HG03457 (cell line): ENCODE measurements at regions not wholly inside any gene's neighbourhood (a gene's known extent, or its start where the extent isn't known, plus 50 kb on each side); places are given as distances from the start of the nearest gene placed in this dataset.

Experiments used
- ATAC-seq: cut with Tn5 transposase; IDR thresholded peaks from one replicate; pipeline ENCODE4 v1.9.1; 2021; ENCODE audit warnings: moderate number of reproducible peaks; ENCODE audit not compliant: unreplicated experiment

DNA sequence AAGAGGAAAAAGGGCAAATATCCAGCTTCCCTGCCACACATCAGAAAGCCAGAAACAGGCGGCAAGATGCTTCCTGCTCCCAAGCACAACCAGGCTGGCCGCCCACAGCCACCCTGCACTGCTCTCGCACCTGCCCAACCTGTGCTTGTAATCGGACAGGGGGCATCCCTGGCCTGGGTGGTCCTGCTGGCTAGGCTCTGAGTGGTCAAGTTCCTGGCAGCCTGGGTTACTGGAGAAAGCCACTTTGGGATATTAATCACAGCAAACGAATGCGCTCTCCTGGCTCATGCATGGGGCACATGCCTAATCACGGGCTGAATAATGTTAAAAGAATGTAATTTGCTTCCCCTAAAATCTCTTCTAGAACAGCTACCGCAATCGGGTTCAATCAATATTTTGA lies 442.4 kb downstream of the MCTP2 start:
- no peak for ATAC-seq

DNA sequence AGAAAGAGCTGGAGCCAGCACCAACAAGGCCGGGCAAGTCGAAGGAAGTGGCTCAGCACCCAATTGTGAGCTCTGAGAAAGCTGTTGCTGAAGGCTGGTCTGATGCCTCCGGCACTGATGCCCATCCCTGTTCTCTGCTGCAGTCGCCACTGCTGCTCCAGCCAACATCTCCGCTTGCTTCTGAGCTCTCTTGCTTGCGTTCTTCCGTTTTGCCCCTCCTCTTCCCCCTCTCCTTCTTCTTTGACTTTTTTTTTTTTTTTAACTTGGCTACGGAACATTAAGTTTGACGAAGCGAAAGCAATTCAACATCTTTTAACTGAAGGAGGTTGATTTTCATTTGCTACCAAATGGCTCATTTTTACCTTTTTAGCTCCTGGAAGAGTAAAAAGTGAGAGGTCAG lies 442.9 kb downstream of the MCTP2 start:
- ATAC-seq = no peak

DNA sequence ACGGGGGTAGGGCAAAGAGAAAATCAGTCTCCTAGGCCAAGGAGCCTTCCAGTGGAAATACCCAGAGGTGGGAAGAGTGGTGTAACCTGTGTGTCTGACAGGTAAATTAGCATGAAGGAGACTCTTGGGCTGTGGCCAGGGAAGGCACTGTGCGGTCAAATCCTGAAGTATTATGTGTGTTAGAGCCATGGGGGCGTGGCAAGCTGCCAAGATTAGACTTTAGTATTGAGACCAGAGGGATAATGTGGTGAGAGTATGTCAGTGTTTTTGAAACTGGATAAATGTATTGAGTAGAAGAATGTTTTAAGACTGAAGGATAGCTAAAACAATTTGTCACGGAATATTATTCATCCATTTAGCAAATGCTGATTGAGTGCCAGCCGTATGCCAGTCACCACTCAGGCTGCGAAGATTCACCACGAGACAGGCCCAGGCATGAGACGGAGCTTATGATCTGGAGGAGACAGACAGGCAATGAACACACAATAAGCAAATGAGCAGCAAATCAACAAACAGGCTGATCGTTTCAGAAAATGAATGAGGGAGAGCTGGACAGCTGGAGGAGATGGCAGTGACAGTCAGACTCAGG lies 445.9 kb downstream of the MCTP2 start:
- ATAC-seq = no peak

DNA sequence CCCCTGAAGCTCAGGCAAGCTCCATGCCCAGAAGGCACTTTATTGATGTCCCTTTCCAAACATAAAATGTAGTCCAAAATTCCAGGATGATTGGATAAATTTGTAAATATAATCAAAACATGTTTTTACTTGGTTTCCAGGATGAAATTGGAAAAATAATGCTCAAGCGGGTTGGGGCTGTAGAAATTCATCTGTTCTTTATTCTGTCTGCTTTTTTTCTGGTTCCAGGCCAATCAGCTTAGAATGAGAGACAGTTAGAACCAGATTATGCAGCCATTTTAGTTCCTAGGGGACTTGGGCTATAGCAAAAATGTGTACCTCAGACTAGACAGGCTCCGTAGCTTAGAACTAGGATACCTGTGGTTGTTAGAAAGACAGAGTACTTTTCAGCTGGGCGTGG lies 450.8 kb downstream of the MCTP2 start:
- ATAC-seq = no peak

DNA sequence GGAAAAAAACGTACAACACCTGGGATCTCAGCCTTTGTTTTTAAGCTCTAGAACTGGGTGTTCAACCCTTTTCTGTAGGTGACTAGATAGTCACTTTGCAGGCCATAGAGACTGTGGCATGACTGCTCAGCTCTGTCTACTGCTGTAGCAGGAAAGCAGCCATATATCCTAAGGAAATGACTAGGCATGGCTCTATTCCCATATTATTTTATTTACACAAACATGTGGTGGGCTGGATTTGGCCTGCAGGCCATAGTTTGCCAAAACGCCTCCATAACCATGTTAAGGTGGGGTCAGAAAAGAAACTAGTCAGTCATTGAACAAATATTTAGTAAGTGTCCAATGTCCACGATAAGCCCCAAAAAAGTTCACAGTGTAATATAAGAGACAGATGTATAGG lies 452.5 kb downstream of the MCTP2 start:
- ATAC-seq = no peak

DNA sequence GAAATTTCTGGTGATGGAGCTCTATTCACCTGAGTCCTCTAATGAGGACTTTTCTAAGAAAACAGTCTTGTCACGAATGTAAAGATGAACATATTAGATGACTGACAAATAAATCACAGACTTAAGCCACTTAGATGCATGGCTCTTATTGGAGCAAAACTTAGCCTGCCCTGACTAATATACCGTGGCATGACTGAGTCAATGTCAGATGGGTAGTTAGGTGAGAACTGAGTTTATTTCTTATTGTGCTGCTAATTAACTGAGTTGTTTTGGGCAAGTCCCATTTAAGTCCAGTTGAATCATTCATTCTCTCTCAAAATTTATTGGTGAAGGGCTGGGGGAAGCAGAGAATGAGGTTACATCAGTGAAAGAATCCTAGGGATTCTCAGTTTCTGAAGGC lies 459.8 kb downstream of the MCTP2 start:
- no peak for ATAC-seq

DNA sequence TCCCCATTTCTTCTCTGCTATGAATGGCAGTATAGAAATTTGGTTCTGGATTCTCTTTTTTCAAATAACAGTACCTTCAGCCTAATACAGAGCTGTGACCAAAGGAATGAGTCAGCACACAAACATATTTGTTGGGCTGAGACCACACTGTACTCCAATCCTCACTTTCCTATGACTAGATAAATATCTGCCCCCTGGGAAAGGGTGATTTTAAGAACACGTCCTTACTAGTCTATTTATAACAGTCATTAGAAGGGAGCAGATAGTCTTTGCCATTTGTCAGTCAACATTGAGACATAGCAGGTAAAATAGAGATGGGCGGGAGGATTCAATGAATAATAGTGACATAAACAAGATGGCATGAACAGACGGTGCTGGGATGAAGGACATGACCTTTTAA lies 461.3 kb downstream of the MCTP2 start:
- no peak for ATAC-seq

DNA sequence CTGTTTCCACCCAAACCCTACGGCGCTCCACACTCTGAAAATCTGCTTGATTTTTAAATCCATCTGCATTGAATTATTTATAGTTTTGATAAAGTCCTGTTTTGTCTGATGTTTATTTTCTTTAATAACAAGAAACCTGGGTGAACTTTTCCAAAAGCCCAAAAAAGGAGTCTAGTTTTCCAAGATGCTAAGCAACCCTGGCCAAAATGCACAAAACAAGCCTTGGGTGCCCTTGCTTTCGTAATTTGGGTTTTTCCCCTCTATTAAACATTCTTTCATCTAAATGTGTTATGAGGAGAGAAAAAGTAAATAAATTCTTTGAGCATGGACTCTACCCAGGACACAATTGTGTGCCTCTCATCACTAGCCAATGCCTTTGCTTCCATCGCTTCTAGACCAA lies 468.9 kb downstream of the MCTP2 start:
- no peak for ATAC-seq

DNA sequence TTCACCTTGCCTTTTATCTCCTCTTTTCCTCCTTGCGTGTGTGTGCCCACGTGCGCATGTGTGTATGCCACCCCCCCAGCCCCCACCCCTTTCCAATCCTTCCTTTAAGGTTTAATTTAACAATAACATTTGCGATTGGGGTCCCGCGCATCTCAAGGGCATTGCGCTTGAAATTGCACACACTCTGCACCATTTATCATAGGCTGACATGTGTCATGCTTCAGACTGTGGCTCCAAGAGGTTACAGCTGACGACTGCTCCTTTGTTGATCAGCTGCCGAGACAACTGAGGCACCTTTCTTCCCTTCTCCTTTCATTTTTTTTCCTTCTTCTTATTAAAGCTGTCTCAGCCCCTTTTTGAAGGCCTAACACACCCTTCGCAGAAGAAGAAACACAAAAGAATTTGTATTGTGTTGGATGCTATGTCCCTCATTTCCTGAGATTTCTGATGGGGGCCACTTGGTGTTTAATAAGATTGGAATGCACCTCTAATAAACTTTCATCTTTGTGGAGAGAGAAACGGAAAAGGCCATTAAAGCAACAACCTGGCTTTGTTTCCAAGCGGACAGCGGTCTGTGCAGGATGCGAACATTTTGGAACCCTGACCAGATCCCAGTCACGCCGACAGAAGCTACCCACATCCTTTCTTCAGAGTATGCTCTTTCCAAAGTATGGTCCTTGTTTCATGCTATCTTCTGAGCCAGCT lies 470.1 kb downstream of the MCTP2 start:
- no peak for ATAC-seq

DNA sequence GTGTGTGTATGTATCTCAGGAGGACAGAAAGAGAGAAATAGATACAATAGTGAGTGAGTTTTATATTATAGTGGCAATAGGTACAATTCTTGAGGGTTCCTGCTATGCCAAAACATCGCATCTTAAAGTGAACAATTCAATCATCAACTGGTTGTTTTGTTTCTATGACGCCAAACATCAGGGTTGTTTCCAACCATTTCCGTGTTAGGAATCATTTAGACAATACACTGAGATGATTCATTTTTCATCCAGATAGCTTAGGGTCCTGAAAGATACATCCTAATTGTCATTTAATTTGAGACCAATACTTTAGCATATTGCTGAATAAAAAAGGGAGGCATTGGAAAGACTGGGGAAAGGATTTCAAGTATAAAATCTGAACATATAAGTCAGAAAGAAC lies 472.2 kb downstream of the MCTP2 start:
- ATAC-seq = no peak

DNA sequence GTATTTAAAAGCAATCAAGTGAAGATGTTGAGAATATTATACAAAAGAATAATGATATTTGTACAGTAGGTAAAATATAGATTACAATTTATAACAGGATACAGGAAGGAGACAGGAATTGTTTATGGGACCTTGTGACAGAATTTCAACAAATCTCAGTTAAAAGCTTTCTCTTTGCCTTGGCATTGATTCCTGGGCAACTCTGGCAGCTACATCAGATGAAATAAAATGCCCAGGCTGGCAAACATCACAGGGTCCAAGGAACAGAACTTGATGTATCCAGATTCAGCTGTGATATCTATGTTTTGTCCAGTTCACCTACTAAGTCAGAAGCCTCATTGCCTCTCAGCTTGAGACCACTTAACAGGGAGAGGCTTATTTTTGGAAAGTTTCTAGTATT lies 473.1 kb downstream of the MCTP2 start:
- no peak for ATAC-seq

DNA sequence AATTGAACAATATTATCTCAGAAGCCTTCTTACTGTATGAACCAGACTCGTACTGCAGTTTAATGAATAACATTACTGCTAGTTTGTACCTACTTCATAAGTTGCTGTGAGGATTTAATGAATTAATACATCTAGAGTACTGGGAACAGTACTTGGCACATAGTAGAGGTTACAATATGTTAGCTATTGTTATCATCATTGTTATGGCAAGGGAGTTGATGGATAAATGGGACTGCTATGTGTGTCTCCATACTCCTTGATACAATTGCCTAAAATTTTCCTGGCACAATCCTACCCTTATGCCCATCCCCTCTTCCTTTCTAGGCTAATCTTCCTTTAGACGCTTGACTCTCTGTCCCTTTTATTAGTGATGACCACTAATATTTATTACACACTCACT lies 473.6 kb downstream of the MCTP2 start:
- ATAC-seq = no peak

DNA sequence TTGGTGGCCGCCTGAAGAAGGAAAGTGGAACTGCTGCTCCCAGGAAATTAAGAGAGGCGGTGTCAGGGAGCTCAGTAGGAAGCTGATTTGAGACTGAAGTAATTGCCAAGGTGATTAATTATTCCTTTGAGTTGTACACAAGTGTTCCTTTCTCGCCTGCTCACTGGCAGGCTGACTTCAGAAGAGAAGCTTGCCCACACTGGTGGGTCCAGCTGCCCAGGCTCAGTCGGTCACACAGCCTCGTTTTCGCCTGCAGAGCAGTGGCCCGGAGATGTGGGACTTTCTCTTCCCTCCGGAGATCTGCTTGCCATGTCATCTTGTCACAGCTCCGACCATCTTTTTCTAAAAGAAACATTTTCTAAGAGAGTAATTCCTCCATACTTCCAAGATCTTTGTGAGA lies 478.0 kb downstream of the MCTP2 start:
- no peak for ATAC-seq

DNA sequence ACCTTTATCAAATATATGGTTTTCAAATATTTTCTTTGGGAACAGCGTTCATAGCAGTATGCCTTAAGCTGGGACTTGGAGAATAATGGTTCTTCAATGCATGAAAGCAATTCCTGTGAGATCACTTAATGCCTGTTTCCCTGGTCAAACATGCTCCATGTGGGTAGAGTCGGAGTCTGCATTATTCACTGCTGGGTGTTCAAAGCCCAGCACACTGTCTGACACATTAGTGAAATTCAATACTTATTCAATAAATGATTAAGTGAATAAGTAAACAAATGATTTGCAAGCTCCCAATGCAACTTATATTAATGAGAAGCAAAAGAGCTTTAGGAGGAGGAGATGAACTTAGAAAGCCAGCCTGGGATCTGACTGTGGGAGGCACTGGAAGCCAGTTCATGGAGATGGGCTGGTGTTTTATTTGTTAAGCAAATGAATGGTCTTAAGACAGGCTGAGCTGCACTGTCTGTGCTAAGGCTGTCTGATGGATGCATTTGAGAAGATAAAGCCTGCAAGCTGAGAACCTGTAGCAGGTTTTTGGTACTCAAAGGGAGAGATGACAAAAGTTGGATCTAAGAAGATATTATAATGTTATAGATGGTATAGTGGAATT lies 490.8 kb downstream of the MCTP2 start:
- ATAC-seq = no peak

DNA sequence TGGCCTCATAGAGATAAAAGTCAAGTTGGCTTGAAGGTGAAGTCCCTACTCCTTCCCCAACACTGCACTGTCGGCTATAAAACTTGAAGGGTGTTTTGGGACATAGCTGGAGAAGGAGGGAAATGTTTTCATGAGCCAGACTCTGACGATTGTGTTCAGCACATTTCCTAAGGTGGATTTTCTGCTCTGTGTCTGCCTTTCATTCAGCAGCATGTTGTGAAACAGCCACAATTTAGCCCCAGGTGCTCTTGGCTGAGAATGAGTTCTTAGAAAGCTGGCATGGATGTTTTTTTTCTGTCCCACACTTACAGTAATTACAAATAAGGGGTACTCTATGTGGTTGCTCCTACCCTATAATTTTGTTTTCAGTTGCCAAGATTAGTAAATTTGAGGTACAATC lies 492.4 kb downstream of the MCTP2 start:
- no peak for ATAC-seq

DNA sequence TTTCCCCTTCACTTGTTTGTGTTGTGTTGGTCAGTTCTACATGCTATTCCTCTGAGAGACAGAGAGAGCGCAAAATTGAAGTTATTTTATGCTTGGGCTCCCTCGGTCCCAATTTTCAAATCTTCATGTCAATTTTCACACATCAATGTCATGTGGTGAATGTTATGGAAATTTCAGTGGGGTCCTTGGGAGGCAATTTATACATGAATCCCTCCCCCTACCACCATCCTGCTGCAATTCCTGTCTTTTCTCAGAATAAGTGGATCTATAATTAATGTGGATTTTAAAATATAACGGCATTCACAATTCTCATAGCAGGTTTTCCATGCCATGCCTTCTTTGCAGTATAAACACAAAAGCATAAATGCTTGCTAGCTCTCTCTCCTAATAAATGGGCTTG lies 499.9 kb downstream of the MCTP2 start:
- no peak for ATAC-seq

DNA sequence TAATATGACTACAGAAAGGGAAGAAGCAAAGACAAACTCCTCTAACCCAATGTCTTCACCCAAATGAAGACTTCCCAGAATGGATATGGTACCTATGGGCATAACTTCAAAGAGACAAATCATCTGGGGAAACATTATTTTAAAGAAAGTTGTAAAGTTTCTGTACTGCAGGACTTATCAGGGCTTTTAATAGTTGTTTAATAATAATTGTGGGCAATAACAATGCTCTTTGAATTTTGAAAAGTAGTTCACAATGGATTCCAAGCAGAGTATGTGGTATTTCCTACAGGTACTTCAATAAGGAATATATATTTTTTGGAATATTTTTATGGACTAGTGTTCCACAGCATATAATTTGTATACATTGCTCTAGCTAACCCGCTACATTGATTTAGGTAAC lies 503.1 kb downstream of the MCTP2 start:
- ATAC-seq = no peak

DNA sequence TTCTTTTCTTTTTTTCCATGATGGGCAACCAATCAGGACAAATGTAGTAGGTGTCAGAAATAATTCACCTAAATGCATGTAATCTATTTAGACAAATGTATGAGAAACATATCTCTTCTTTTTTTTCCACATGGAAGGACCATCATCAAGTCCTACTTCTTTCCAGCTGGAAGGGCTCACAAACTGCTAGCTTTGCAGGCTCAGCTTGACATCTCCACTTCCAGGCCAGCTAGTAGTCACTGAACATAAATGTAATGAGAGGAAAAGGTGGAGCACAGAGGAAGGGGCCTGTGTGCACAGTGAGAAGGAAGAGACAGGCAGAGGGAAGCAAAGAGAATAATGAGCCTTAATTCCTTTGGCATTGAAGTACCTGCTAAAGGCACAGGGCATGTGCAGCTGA lies 504.9 kb downstream of the MCTP2 start:
- no peak for ATAC-seq

DNA sequence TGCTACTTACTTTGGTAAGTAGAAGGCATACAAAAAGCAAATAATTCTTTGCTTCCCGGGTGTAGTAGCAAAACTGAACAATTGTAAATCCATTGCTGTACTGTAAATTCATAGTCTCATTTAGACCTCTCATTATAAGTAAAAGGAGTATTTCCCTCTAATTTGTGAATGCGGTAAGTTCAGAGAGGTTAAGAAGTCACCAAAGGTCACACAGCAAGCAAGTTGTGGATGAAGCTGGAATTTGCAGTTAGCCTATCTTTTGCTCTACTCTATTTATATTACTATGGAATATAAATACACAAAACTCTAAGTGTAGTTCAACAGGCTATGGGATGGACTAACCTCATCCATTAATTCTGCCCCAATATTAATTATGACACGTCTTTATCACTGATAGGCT lies 508.3 kb downstream of the MCTP2 start:
- no peak for ATAC-seq

DNA sequence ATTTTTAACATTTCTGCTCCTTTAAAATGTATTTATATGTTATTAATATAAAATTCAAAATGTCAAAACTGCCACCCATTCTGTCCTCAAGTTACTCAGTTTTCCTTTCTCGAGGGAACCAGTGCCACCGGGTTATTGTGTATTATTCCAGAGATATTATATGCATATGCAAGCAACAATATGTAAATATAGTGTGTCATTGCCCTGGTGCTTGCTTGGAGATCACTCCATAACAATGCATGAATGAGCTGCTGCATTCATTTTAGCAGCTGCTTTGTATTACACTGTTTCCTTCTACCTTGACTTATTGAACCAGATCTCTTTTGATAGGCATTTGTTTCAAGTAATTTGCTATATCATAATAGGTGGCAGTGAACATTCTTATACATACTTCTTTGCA lies 509.1 kb downstream of the MCTP2 start:
- ATAC-seq = no peak

DNA sequence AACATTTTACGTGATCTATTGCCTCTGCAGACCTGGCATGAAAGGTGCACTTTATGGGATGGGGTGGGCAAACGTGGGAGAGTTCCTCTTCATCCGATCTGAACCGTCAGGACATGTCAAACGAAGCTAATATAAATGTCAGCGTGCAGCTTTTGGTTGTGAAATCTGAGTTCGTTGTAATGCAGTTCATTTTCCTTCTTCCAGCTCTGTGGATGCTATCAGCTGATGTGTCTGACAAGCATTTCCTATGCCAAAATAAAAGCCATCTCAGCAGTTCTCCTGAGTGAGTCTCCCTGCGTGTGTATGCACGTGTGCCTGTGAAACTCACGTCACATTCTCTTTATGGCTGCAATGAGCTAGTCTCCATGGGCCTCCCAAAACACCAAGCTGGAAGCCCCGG lies 512.3 kb downstream of the MCTP2 start:
- ATAC-seq = no peak

DNA sequence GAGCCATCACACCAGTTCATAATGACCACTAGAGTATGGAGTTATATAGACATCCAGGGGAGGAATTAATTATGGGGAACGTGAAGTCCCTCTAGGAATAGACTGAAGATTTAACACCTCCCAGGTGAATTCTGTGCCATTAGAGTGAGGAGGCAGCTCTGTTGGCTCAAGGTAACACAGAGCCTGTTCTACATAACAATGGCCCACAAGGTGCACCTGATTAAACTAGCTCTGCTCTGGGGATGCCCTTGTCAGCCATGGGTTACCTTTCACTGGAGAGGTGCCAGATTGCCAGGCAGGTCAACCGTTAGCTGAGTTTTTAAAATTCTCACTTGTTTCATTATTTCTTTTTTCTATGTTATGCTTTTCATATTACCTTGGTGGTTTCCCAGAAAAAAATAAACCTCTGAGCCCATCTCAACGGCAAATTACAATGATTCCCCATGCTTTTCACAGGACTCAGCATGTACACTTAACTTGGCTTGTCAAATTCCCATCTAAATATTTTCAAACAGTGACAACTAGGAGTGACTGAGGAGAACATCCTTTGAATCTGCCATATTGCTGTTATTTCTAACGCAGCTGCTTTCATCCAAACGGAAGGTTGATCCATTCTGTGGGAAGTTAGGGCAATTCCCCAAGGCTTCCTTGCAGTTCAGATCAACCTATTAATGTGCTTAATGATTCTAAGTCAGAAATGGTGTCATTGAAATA lies 512.9 kb downstream of the MCTP2 start:
- ATAC-seq = no peak
